GM12878 (cell line): ENCODE measurements at regions not wholly inside any gene's neighbourhood (a gene's known extent, or its start where the extent isn't known, plus 50 kb on each side); places are given as distances from the start of the nearest gene placed in this dataset.

Source experiments
- BCL3 ChIP-seq: IDR thresholded peaks from 2 replicates; pipeline ENCODE4 v1.6.1; 2011; ENCODE audit warnings: borderline replicate concordance, low read depth, mild to moderate bottlenecking, moderate library complexity, low read length; ENCODE audit not compliant: insufficient read depth, poor library complexity, severe bottlenecking
- CHD4 ChIP-seq: fragments of 200-600 bp; sonication (generic); IDR thresholded peaks from 2 replicates; pipeline ENCODE4 v1.6.1; 2016; ENCODE audit warnings: mild to moderate bottlenecking
- MYC ChIP-seq: IDR thresholded peaks from 2 replicates; pipeline ENCODE4 v1.6.1; 2011; ENCODE audit warnings: mild to moderate bottlenecking, low read length, moderate library complexity, inconsistent platforms; ENCODE audit not compliant: insufficient read depth, insufficient replicate concordance, insufficient read length, severe bottlenecking
- RCOR1 ChIP-seq: conservative IDR thresholded peaks from 2 replicates; pipeline ENCODE4 v1.6.1; 2012; ENCODE audit warnings: low read depth, low read length, improper control_type of control experiment
- ZBTB4 ChIP-seq: fragments of 450-650 bp; formaldehyde crosslinking; IDR thresholded peaks from 2 replicates; pipeline ENCODE4 v1.4.0; 2022; ENCODE audit warnings: mild to moderate bottlenecking, moderate library complexity

- TF ChIP-seq ZBTB4 (no peak), MYC (no peak), CHD4 (no peak), BCL3 (no peak), RCOR1 (no peak)
Measured at GRCh38 chr16:85239871-85240270, 127.6 kb upstream of the CIBAR2 start (continued).
